Activated T-helper 17 cell treated with anti-CD3 and anti-CD28 coated beads, Interleukin-2, amount 50 U/mL, for 72 hours (primary cell): ENCODE measurements at regions not wholly inside any gene's neighbourhood (a gene's known extent, or its start where the extent isn't known, plus 50 kb on each side); places are given as distances from the start of the nearest gene placed in this dataset.
"Not testable (repeated sequence)": the region's sequence is repeated elsewhere in the genome, so short reads cannot be mapped to it uniquely, and the experiment has no call there.

ENCODE experiments used
- ATAC-seq: fragments of 150-1000 bp; cut with Tn5 transposase; replicated peaks from 2 replicates; pipeline ENCODE4 v1.10.0; 2021; ENCODE audit warnings: mild to moderate bottlenecking, moderate library complexity
- H3K27ac Mint-ChIP-seq: one replicate; pipeline ENCODE4 v1.8.0; 2022; ENCODE audit warnings: mixed read lengths
- H3K27me3 Mint-ChIP-seq: one replicate; pipeline ENCODE4 v1.8.0; 2022; ENCODE audit warnings: mixed read lengths
- H3K36me3 Mint-ChIP-seq: one replicate; pipeline ENCODE4 v1.8.0; 2022; ENCODE audit warnings: low read depth, mild to moderate bottlenecking, mixed read lengths
- H3K4me1 Mint-ChIP-seq: one replicate; pipeline ENCODE4 v1.8.0; 2022; ENCODE audit warnings: mixed read lengths
- H3K4me3 Mint-ChIP-seq: one replicate; pipeline ENCODE4 v1.8.0; 2022; ENCODE audit warnings: mild to moderate bottlenecking, mixed read lengths
- H3K9me3 Mint-ChIP-seq: one replicate; pipeline ENCODE4 v1.8.0; 2022; ENCODE audit warnings: mixed read lengths

DNA sequence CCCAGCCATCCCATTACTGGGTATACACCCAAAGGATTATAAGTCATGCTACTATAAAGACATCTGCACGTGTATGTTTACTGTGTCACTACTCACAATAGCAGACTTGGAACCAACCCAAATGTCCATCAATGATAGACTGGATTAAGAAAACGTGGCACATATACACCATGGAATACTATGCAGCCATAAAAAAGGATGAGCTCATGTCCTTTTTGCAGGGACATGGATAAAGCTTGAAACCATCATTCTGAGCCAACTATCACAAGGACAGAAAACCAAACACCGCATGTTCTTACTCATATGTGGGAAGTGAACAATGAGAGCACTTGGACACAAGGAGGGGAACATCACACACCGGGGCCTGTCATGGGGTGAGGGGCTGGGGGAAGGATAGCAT lies 248.0 kb downstream of the NDUFS4 start:
- not testable (repeated sequence) for H3K27me3 Mint-ChIP-seq, ATAC-seq, H3K9me3 Mint-ChIP-seq, H3K36me3 Mint-ChIP-seq, H3K4me3 Mint-ChIP-seq, H3K4me1 Mint-ChIP-seq, H3K27ac Mint-ChIP-seq

DNA sequence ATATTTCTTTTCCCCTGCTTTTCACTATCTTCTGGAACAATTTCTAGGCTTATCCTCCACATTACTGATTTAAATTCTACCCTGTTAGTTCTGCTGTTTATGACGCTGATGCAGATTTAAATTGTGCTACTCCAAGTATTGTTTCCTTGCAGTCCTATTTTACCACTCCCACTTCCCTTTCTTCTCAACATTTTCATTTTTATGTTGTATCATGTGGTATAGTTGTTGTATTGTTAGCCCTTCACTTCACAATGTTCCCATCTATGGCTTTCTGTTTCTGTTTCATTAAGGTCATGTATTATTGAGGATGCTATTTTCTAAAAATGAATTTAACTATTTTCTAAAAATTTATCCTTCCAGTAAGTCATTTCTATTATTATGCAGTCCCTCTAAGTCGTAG lies 254.4 kb downstream of the NDUFS4 start:
- H3K27ac Mint-ChIP-seq = no peak overlapping the region
- H3K9me3 Mint-ChIP-seq = no peaks in the 10 kb centered on the region
- no peaks in the 10 kb centered on the region for H3K36me3 Mint-ChIP-seq
- no peaks in the 10 kb centered on the region for H3K4me1 Mint-ChIP-seq
- H3K4me3 Mint-ChIP-seq = no peak overlapping the region
- ATAC-seq = no peak
- peaks cover 15% of the 10 kb centered on the region for H3K27me3 Mint-ChIP-seq

DNA sequence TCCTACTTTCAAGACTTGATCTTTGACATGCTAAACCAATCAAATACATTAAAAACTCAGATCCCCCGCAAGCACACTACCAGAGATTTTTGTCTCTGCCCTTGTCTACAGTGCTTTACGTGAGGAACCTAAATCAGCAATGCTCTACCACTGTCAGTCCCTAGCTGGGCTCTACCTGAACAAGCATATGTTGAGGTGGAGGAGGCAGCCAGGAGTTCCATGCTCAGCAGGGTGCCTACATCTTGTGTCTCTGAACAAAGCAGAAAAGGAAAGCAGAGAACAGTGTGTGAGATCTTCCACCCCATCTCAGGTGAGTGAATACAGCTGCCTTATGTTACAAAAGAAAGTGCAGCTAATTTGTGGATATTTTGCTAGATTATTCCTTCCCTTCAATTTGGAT lies 255.0 kb downstream of the NDUFS4 start:
- ATAC-seq = no peak
- no peaks in the 10 kb centered on the region for H3K36me3 Mint-ChIP-seq
- H3K4me1 Mint-ChIP-seq = no peaks in the 10 kb centered on the region
- no peak overlapping the region for H3K27ac Mint-ChIP-seq
- no peaks in the 10 kb centered on the region for H3K9me3 Mint-ChIP-seq
- no peak overlapping the region for H3K4me3 Mint-ChIP-seq
- peaks cover 15% of the 10 kb centered on the region for H3K27me3 Mint-ChIP-seq

GRCh38 chr5:53817183-53817582 lies 256.7 kb downstream of the NDUFS4 start:
- no peaks in the 10 kb centered on the region for H3K9me3 Mint-ChIP-seq

GRCh38 chr5:53819482-53819881 lies 259.0 kb downstream of the NDUFS4 start:
- H3K27ac Mint-ChIP-seq = no peak overlapping the region
- no peak overlapping the region for H3K4me3 Mint-ChIP-seq
- no peak for ATAC-seq
- H3K36me3 Mint-ChIP-seq = no peaks in the 10 kb centered on the region
- H3K9me3 Mint-ChIP-seq = no peaks in the 10 kb centered on the region
- no peaks in the 10 kb centered on the region for H3K4me1 Mint-ChIP-seq
- peaks cover 15% of the 10 kb centered on the region for H3K27me3 Mint-ChIP-seq

More at GRCh38 chr5:53817183-53817582, 256.7 kb downstream of the NDUFS4 start:
- Mint-ChIP-seq H3K36me3 (no peaks in the 10 kb centered on the region), H3K4me3 (no peak overlapping the region), H3K27me3 (peaks cover 15% of the 10 kb centered on the region), H3K4me1 (no peaks in the 10 kb centered on the region), H3K27ac (no peak overlapping the region)
- ATAC-seq = no peak

GRCh38 chr5:53820119-53820801 lies 259.8 kb downstream of the NDUFS4 start:
- H3K27me3 Mint-ChIP-seq = peaks cover 15% of the 10 kb centered on the region

GRCh38 chr5:53820802-53821171 lies 260.3 kb downstream of the NDUFS4 start:
- no peaks in the 10 kb centered on the region for H3K36me3 Mint-ChIP-seq
- no peak overlapping the region for H3K27ac Mint-ChIP-seq
- no peaks in the 10 kb centered on the region for H3K9me3 Mint-ChIP-seq
- ATAC-seq = peak; percentile 38
- peaks cover 15% of the 10 kb centered on the region for H3K27me3 Mint-ChIP-seq
- no peak overlapping the region for H3K4me3 Mint-ChIP-seq
- no peaks in the 10 kb centered on the region for H3K4me1 Mint-ChIP-seq

More at GRCh38 chr5:53820119-53820801, 259.8 kb downstream of the NDUFS4 start:
- Mint-ChIP-seq H3K27ac (no peak overlapping the region), H3K9me3 (no peaks in the 10 kb centered on the region), H3K4me3 (no peak overlapping the region), H3K4me1 (no peaks in the 10 kb centered on the region), H3K36me3 (no peaks in the 10 kb centered on the region)
- no peak for ATAC-seq

DNA sequence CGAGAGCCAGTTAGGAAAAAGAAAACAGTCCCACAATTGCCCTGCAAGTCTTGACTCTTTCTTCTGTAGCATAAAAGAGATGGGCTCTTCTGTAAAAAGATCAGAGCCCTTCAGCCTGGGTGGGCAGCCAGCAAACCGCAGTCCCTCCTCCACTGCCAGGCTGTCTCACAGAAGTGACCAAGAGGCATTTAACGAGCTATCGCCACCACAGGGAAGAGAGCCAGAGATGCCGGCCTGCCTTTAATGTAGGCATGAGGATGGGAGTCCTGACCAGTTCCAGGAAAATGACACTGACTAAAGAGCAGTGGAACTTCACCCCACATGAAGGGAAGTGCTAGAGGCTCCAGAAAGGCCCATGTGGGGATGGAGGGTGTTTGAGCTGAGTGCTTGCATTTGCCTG lies 264.6 kb downstream of the NDUFS4 start:
- ATAC-seq = no peak
- Mint-ChIP-seq H3K27me3 (no peaks in the 10 kb centered on the region), H3K9me3 (no peaks in the 10 kb centered on the region), H3K4me3 (no peak overlapping the region), H3K36me3 (no peaks in the 10 kb centered on the region), H3K27ac (no peak overlapping the region), H3K4me1 (no peaks in the 10 kb centered on the region)

GRCh38 chr5:53825926-53826325 lies 265.5 kb downstream of the NDUFS4 start:
- H3K27me3 Mint-ChIP-seq = no peaks in the 10 kb centered on the region
- no peak overlapping the region for H3K4me3 Mint-ChIP-seq
- no peaks in the 10 kb centered on the region for H3K36me3 Mint-ChIP-seq
- H3K27ac Mint-ChIP-seq = no peak overlapping the region
- ATAC-seq = no peak
- no peaks in the 10 kb centered on the region for H3K9me3 Mint-ChIP-seq
- no peaks in the 10 kb centered on the region for H3K4me1 Mint-ChIP-seq

GRCh38 chr5:53826504-53826903 lies 266.1 kb downstream of the NDUFS4 start:
- Mint-ChIP-seq H3K27me3 (no peaks in the 10 kb centered on the region), H3K27ac (no peak overlapping the region), H3K36me3 (no peaks in the 10 kb centered on the region), H3K4me1 (no peaks in the 10 kb centered on the region), H3K9me3 (no peaks in the 10 kb centered on the region), H3K4me3 (no peak overlapping the region)
- no peak for ATAC-seq

DNA sequence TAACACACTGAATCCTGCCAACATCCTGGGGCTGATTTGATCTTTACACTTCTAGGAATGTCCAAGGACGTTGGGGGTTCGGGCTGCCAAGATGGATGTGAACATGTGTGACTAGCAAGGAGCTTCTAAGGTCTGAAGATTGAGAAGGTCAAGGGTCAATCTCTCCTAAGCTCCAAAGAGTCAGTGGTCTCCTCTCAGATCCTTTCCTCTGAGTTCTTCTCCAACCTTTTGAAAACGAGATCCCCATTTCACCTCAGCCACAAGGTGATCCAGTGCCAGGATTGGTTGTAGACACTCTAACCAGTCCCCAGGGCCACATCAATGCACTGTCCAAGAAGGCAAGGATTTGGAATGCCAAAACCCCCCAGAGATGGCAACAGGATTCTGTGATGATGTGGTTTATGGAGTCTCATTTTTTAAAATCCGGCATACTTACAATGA lies 266.8 kb downstream of the NDUFS4 start:
- no peaks in the 10 kb centered on the region for H3K4me1 Mint-ChIP-seq
- no peaks in the 10 kb centered on the region for H3K27me3 Mint-ChIP-seq
- H3K4me3 Mint-ChIP-seq = no peak overlapping the region
- no peaks in the 10 kb centered on the region for H3K9me3 Mint-ChIP-seq
- H3K36me3 Mint-ChIP-seq = no peaks in the 10 kb centered on the region
- no peak overlapping the region for H3K27ac Mint-ChIP-seq
- no peak for ATAC-seq

- ATAC-seq = no peak
- no peaks in the 10 kb centered on the region for H3K4me1 Mint-ChIP-seq
- no peak overlapping the region for H3K4me3 Mint-ChIP-seq
- no peaks in the 10 kb centered on the region for H3K36me3 Mint-ChIP-seq
- H3K27me3 Mint-ChIP-seq = peaks cover 8% of the 10 kb centered on the region
- H3K9me3 Mint-ChIP-seq = no peaks in the 10 kb centered on the region
- no peak overlapping the region for H3K27ac Mint-ChIP-seq
Measured at GRCh38 chr5:53831496-53831895, 271.1 kb downstream of the NDUFS4 start.
